ENCODE measurements at regions not wholly inside any gene's neighbourhood (a gene's known extent, or its start where the extent isn't known, plus 50 kb on each side); places are given as distances from the start of the nearest gene placed in this dataset.

DNA sequence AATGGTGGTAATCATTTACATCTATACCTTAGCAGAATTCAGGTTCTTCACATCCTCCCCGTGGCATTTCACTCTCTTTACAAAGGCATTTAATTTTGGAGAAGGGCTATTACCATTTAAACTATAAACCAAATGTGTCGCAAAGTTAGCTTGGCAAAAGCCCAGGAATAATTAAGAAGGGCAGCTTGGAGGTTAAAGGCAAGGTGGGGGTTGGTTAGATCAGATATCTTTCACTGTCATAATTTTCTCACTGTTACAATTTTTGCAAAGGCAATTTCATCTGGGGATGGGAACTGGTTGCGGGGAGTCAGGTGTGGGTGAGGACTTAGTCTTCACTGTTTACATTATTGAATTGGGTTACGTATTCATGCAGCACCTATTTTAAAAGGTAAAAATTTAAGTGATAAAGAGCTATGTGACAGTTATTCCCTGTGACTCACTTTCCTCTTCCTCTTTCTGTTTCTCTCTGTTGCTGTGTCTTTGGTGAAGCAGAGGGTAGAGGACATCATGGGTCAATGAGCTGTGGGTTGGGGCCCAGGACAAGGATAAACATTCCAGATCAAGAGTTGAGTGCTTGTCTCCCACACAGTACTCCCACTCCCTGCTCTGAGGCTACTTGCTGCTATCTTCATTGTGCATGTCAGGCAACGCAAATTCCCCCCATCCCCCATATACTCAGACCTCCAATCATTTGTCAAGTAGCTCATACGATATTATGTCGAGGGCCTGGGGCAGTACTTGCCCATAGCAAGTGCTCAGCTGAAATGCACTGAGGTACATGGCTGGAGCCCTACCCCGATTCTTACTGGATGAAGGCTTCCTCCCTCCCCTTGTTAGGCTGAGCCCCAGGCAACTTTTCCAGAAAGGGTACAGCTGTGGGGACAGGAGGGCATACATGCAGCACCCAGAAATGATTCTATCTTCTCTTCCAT, 223.1 kb upstream of the MYLIP start:
- CTCF ChIA-PET = interaction anchor here (0.6 kb wide), 1 partner anchor 1225 kb away, joined by 3 read pairs; no protein-coding TSS in a partner anchor
- POLR2A ChIA-PET = no interaction called here
- Histone ChIP-seq H3K4me3 (ENCODE audit: low read depth, low read length) (no peak overlapping the region), H3K27me3 (ENCODE audit: control insufficient read depth, insufficient read depth, low read length) (no peaks in the 10 kb centered on the region), H3K36me3 (ENCODE audit: control insufficient read depth, insufficient read depth, low read length) (no peaks in the 10 kb centered on the region)
- TF ChIP-seq, protein P1, sequence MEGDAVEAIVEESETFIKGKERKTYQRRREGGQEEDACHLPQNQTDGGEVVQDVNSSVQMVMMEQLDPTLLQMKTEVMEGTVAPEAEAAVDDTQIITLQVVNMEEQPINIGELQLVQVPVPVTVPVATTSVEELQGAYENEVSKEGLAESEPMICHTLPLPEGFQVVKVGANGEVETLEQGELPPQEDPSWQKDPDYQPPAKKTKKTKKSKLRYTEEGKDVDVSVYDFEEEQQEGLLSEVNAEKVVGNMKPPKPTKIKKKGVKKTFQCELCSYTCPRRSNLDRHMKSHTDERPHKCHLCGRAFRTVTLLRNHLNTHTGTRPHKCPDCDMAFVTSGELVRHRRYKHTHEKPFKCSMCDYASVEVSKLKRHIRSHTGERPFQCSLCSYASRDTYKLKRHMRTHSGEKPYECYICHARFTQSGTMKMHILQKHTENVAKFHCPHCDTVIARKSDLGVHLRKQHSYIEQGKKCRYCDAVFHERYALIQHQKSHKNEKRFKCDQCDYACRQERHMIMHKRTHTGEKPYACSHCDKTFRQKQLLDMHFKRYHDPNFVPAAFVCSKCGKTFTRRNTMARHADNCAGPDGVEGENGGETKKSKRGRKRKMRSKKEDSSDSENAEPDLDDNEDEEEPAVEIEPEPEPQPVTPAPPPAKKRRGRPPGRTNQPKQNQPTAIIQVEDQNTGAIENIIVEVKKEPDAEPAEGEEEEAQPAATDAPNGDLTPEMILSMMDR (IDR thresholded peaks at IDR 0.05; ENCODE audit: insufficient read depth, low read depth, low read length) = no peak
- no peak for DNase-seq (ENCODE audit: low read depth)

GRCh38 chr6:15904651-15905376, 224.1 kb upstream of the MYLIP start:
- ChIA-PET POLR2A (no interaction called here), CTCF (no interaction called here)
- Histone ChIP-seq H3K27me3 (ENCODE audit: control insufficient read depth, insufficient read depth, low read length) (no peaks in the 10 kb centered on the region), H3K36me3 (ENCODE audit: control insufficient read depth, insufficient read depth, low read length) (no peaks in the 10 kb centered on the region), H3K4me3 (ENCODE audit: low read depth, low read length) (no peak overlapping the region)
- TF ChIP-seq, protein P1 (IDR thresholded peaks at IDR 0.05; ENCODE audit: insufficient read depth, low read depth, low read length) = no peak
- DNase-seq (ENCODE audit: low read depth) = no peak

GRCh38 chr6:15901141-15902115, 227.5 kb upstream of the MYLIP start:
- ChIA-PET CTCF (interaction anchor here (1.2 kb wide), 1 partner anchor 227 kb away, joined by 3 read pairs; the partner anchor contains the start of gene MYLIP), POLR2A (no interaction called here)
- TF ChIP-seq, protein P1 (IDR thresholded peaks at IDR 0.05; ENCODE audit: insufficient read depth, low read depth, low read length) = no peak
- no peak for DNase-seq (ENCODE audit: low read depth)
- H3K36me3 ChIP-seq (ENCODE audit: control insufficient read depth, insufficient read depth, low read length) = no peaks in the 10 kb centered on the region
- H3K27me3 ChIP-seq (ENCODE audit: control insufficient read depth, insufficient read depth, low read length) = no peaks in the 10 kb centered on the region
- no peak overlapping the region for H3K4me3 ChIP-seq (ENCODE audit: low read depth, low read length)

DNA sequence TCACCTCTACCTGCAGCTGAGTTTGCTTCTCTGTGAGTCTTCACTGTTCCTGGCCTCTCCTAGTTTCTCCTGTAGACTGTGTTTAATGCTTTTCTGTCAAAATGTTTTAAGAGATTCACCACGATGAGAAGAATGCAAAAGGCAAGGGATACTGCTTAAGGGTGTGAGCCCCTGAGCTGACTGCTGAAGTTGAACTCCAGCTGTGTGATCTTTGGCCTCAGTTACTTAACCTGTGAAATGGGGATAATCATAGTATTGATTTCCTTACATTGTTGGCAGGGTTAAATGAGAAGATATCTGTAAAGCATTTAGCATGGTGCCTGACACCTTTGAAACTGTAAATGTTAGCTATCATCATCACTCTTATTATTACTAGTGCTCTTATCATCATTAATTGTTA, 230.2 kb upstream of the MYLIP start:
- TF ChIP-seq, protein P1 (IDR thresholded peaks at IDR 0.05; ENCODE audit: insufficient read depth, low read depth, low read length) = no peak
- no peaks in the 10 kb centered on the region for H3K36me3 ChIP-seq (ENCODE audit: control insufficient read depth, insufficient read depth, low read length)
- no peak overlapping the region for H3K4me3 ChIP-seq (ENCODE audit: low read depth, low read length)
- POLR2A ChIA-PET = no interaction called here
- CTCF ChIA-PET = no interaction called here
- no peaks in the 10 kb centered on the region for H3K27me3 ChIP-seq (ENCODE audit: control insufficient read depth, insufficient read depth, low read length)
- DNase-seq (ENCODE audit: low read depth) = no peak
